HL-60 (cell line): ENCODE measurements at regions not wholly inside any gene's neighbourhood (a gene's known extent, or its start where the extent isn't known, plus 50 kb on each side); places are given as distances from the start of the nearest gene placed in this dataset.

Source experiments
- CTCF ChIP-seq: IDR thresholded peaks from one replicate; pipeline ENCODE4 v1.5.1; 2011; ENCODE audit warnings: low read length, control low read depth, inconsistent platforms; ENCODE audit not compliant: insufficient read depth
- GABPA ChIP-seq: IDR thresholded peaks from 2 replicates; pipeline ENCODE4 v1.6.1; 2012; ENCODE audit warnings: low read depth
- POLR2AphosphoS5 ChIP-seq: IDR thresholded peaks from 2 replicates; pipeline ENCODE4 v1.6.1; 2012; ENCODE audit warnings: low read depth
- REST ChIP-seq: IDR thresholded peaks from 2 replicates; pipeline ENCODE4 v1.6.1; 2012; ENCODE audit warnings: low read depth; ENCODE audit not compliant: insufficient replicate concordance

GRCh38 chr14:48008646-48009045 lies 333.2 kb upstream of the MDGA2 start:
- no peak for TF ChIP-seq CTCF
- no peak for TF ChIP-seq POLR2AphosphoS5
- no peak for TF ChIP-seq GABPA
- TF ChIP-seq REST: no peak
